ENCODE measurements at regions not wholly inside any gene's neighbourhood (a gene's known extent, or its start where the extent isn't known, plus 50 kb on each side); places are given as distances from the start of the nearest gene placed in this dataset.

- Histone ChIP-seq H3K4me1 (ENCODE audit: control insufficient read depth, insufficient read depth, low read length) (peaks cover 3% of the 10 kb centered on the region), H3K4me3 (ENCODE audit: low read depth, low read length) (no peak overlapping the region), H3K36me3 (ENCODE audit: control insufficient read depth, insufficient read depth, low read length) (no peaks in the 10 kb centered on the region), H3K27ac (ENCODE audit: low read depth, low read length) (no peak overlapping the region), H3K9me3 (ENCODE audit: control insufficient read depth, insufficient read depth, low read length) (no peaks in the 10 kb centered on the region), H3K27me3 (ENCODE audit: control insufficient read depth, insufficient read depth, low read length) (no peaks in the 10 kb centered on the region)
- WGBS (ENCODE audit: insufficient coverage) = 82% methylated on average over 6 of the region's 6 CpGs
- no peak for DNase-seq (ENCODE audit: low read depth in 4 of 6, low spot score in 6 of 6)
Measured at GRCh38 chr16:65278874-65279273, 157.0 kb upstream of the CDH11 start.

DNA sequence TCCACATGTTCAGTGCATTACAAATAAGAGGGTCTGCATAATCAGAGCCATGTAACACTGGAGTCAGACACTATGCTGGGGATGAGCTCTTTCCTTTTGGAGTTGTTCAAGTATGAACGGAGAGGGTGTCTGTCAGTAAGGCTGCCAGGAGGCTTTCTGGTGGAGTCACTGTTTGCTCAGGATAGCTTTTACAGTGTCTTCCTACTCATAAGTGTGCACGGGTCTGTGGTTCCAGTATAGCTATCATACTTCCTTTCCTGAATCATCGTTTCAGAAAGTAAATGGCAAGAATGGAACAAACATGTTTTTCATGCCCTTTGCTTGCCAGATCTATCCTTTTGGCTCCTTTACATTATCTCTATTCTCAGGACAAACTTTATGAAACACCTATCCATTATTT lies 152.7 kb upstream of the CDH11 start:
- Histone ChIP-seq H3K9me3 (ENCODE audit: control insufficient read depth, insufficient read depth, low read length) (no peaks in the 10 kb centered on the region), H3K27me3 (ENCODE audit: control insufficient read depth, insufficient read depth, low read length) (no peaks in the 10 kb centered on the region), H3K27ac (ENCODE audit: low read depth, low read length) (no peak overlapping the region), H3K4me1 (ENCODE audit: control insufficient read depth, insufficient read depth, low read length) (no peaks in the 10 kb centered on the region), H3K36me3 (ENCODE audit: control insufficient read depth, insufficient read depth, low read length) (no peaks in the 10 kb centered on the region), H3K4me3 (ENCODE audit: low read depth, low read length) (no peak overlapping the region)
- WGBS (ENCODE audit: insufficient coverage) = no CpG with 5 or more reads among the region's 3 CpGs
- DNase-seq (ENCODE audit: low read depth in 4 of 6, low spot score in 6 of 6) = no peak

DNA sequence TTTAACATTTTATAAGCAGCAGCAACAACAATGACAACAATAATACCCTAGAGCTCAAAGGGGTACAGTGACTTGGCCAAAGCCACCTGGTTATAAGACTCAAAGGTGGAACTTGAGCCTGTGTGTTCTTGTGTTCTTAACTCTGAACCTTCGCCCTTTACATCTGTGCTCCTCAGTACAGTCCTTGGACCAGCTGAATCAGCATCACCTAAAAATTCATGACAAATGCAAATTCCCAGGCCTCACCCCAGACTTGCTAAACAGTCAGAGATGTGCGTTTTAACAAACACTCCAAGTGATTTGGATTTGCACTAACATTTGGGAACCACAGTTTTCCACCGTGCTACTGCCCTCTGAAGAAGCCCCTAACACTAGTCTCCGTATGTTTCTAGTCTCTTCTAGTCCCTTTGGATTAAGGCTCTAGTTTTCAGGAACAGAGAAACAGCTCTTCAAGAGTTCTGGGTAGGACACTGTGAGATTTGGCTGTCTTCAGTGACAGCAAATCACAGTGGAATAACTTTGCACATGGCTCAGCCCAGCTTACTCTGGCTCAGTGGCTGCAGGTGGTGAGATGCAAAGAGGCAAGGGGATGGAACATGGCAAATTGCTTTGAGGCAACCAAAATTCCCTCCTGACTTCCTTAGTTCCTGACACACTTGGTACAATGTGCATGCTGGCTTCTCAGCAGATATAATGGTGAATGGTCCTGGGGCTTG lies 151.0 kb upstream of the CDH11 start:
- no peaks in the 10 kb centered on the region for H3K27me3 ChIP-seq (ENCODE audit: control insufficient read depth, insufficient read depth, low read length)
- H3K9me3 ChIP-seq (ENCODE audit: control insufficient read depth, insufficient read depth, low read length) = no peaks in the 10 kb centered on the region
- H3K27ac ChIP-seq (ENCODE audit: low read depth, low read length) = no peak overlapping the region
- no peaks in the 10 kb centered on the region for H3K4me1 ChIP-seq (ENCODE audit: control insufficient read depth, insufficient read depth, low read length)
- no peak overlapping the region for H3K4me3 ChIP-seq (ENCODE audit: low read depth, low read length)
- WGBS (ENCODE audit: insufficient coverage) = 96% methylated on average over 4 of the region's 4 CpGs
- no peak for DNase-seq (ENCODE audit: low read depth in 4 of 6, low spot score in 6 of 6)
- no peaks in the 10 kb centered on the region for H3K36me3 ChIP-seq (ENCODE audit: control insufficient read depth, insufficient read depth, low read length)

DNA sequence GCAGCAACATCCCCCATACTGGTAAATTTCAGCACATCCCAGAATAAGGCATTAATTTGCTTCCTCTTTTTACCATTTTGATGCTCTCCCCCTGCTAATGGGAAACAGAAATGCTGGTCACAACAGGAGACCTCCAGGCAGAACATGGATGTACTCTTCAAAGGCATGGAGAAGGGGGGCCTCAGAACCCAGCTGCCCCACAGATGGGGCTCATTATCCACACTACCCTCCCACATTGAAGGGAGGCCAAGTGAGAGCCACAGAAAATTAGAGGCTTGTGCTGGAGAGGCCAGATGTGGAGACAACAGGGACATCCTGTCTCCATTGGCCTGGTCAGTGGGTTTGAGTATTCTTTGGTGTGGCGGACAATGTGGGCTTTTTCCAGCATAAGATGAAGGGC lies 150.1 kb upstream of the CDH11 start:
- peak in 2 of 6 donors; percentile 21 for DNase-seq (ENCODE audit: low read depth in 4 of 6, low spot score in 6 of 6)
- WGBS (ENCODE audit: insufficient coverage) = 0% methylated on average over 1 of the region's 1 CpG

DNA sequence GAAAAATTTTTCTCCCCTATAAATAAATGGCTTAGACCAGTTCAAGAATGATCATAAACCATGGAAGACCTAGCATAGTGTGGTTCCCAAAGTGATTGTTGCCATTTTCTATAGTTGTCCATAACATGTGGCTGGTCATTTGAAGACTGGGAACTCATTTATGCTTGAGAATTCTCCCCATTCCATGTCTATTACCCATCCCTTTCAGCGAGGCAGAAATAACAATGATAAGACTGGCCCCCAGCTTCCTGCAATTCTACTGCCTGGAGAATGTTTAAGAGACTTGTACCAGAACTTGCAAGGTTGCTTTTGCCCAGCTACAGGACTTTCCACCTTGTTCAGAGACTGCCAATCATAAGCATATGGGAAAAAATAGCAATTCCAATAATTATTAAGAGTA lies 146.5 kb upstream of the CDH11 start:
- Histone ChIP-seq H3K27ac (ENCODE audit: low read depth, low read length) (no peak overlapping the region), H3K4me1 (ENCODE audit: control insufficient read depth, insufficient read depth, low read length) (no peaks in the 10 kb centered on the region), H3K27me3 (ENCODE audit: control insufficient read depth, insufficient read depth, low read length) (no peaks in the 10 kb centered on the region), H3K9me3 (ENCODE audit: control insufficient read depth, insufficient read depth, low read length) (no peaks in the 10 kb centered on the region), H3K4me3 (ENCODE audit: low read depth, low read length) (no peak overlapping the region), H3K36me3 (ENCODE audit: control insufficient read depth, insufficient read depth, low read length) (no peaks in the 10 kb centered on the region)
- no peak for DNase-seq (ENCODE audit: low read depth in 4 of 6, low spot score in 6 of 6)
- WGBS (ENCODE audit: insufficient coverage) = no CpG with 5 or more reads among the region's 1 CpG

More for the DNA sequence above, 150.1 kb upstream of the CDH11 start:
- Histone ChIP-seq H3K27ac (ENCODE audit: low read depth, low read length) (no peak overlapping the region), H3K9me3 (ENCODE audit: control insufficient read depth, insufficient read depth, low read length) (no peaks in the 10 kb centered on the region), H3K4me3 (ENCODE audit: low read depth, low read length) (no peak overlapping the region), H3K36me3 (ENCODE audit: control insufficient read depth, insufficient read depth, low read length) (no peaks in the 10 kb centered on the region), H3K27me3 (ENCODE audit: control insufficient read depth, insufficient read depth, low read length) (no peaks in the 10 kb centered on the region), H3K4me1 (ENCODE audit: control insufficient read depth, insufficient read depth, low read length) (no peaks in the 10 kb centered on the region)

- Histone ChIP-seq H3K27ac (ENCODE audit: low read depth, low read length) (no peak overlapping the region), H3K4me3 (ENCODE audit: low read depth, low read length) (no peak overlapping the region), H3K36me3 (ENCODE audit: control insufficient read depth, insufficient read depth, low read length) (no peaks in the 10 kb centered on the region), H3K4me1 (ENCODE audit: control insufficient read depth, insufficient read depth, low read length) (no peaks in the 10 kb centered on the region), H3K27me3 (ENCODE audit: control insufficient read depth, insufficient read depth, low read length) (no peaks in the 10 kb centered on the region), H3K9me3 (ENCODE audit: control insufficient read depth, insufficient read depth, low read length) (no peaks in the 10 kb centered on the region)
- DNase-seq (ENCODE audit: low read depth in 4 of 6, low spot score in 6 of 6) = no peak
- WGBS (ENCODE audit: insufficient coverage) = no CpG with 5 or more reads among the region's 1 CpG
Measured at GRCh38 chr16:65263896-65264295, 142.0 kb upstream of the CDH11 start.

DNA sequence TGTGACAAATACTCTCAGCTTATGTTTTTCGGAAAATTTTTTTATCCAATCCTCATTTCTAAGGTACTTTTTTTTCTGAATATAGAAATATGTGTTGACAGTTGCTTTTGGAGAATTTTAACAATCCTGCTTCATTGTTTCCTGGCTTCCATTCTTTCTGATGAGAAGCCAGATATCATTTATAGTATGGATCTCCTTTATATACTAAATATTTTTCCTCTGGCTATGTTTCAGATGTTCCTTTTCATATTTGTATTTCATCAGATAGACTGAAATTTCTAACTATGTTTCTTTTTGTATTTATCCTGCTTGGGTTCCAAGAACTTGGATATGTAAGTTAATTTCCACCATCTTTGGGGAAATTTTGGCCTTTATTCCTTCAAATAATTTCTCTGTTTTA lies 138.9 kb upstream of the CDH11 start:
- Histone ChIP-seq H3K27ac (ENCODE audit: low read depth, low read length) (no peak overlapping the region), H3K9me3 (ENCODE audit: control insufficient read depth, insufficient read depth, low read length) (no peaks in the 10 kb centered on the region), H3K4me1 (ENCODE audit: control insufficient read depth, insufficient read depth, low read length) (no peaks in the 10 kb centered on the region), H3K4me3 (ENCODE audit: low read depth, low read length) (no peak overlapping the region), H3K36me3 (ENCODE audit: control insufficient read depth, insufficient read depth, low read length) (no peaks in the 10 kb centered on the region), H3K27me3 (ENCODE audit: control insufficient read depth, insufficient read depth, low read length) (no peaks in the 10 kb centered on the region)
- WGBS (ENCODE audit: insufficient coverage) = no CpG with 5 or more reads among the region's 1 CpG
- DNase-seq (ENCODE audit: low read depth in 4 of 6, low spot score in 6 of 6) = no peak

DNA sequence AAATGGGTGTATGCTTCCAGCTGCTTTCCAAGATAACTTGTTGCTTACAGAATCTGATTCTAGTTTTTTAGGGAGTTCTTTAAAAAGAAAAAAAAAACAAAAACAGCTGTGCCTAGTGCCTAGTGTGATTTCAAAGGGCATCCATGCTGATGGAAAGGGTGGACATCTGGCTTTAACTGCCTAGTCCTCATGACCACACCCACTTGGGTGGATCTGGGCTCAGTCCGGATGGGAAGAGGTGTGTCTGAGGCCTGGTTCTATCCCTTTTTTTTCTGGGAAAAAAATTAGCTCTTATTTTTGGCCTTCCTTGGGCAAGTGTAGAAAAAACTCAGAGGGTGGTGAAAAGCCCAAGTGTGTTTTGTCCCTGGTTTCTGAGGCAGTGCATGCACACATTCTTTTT lies 132.3 kb upstream of the CDH11 start:
- DNase-seq (ENCODE audit: low read depth in 4 of 6, low spot score in 6 of 6) = no peak
- no peaks in the 10 kb centered on the region for H3K9me3 ChIP-seq (ENCODE audit: control insufficient read depth, insufficient read depth, low read length)
- no peak overlapping the region for H3K27ac ChIP-seq (ENCODE audit: low read depth, low read length)
- H3K27me3 ChIP-seq (ENCODE audit: control insufficient read depth, insufficient read depth, low read length) = no peaks in the 10 kb centered on the region
- no CpG with 5 or more reads among the region's 1 CpG for WGBS (ENCODE audit: insufficient coverage)
- H3K4me1 ChIP-seq (ENCODE audit: control insufficient read depth, insufficient read depth, low read length) = no peaks in the 10 kb centered on the region
- no peak overlapping the region for H3K4me3 ChIP-seq (ENCODE audit: low read depth, low read length)
- no peaks in the 10 kb centered on the region for H3K36me3 ChIP-seq (ENCODE audit: control insufficient read depth, insufficient read depth, low read length)

- peak in 1 of 6 donors; percentile 54 for DNase-seq (ENCODE audit: low read depth in 4 of 6, low spot score in 6 of 6)
- Histone ChIP-seq H3K27me3 (ENCODE audit: control insufficient read depth, insufficient read depth, low read length) (no peaks in the 10 kb centered on the region), H3K9me3 (ENCODE audit: control insufficient read depth, insufficient read depth, low read length) (no peaks in the 10 kb centered on the region), H3K4me1 (ENCODE audit: control insufficient read depth, insufficient read depth, low read length) (no peaks in the 10 kb centered on the region), H3K27ac (ENCODE audit: low read depth, low read length) (peak overlapping the region; percentile 16), H3K36me3 (ENCODE audit: control insufficient read depth, insufficient read depth, low read length) (no peaks in the 10 kb centered on the region), H3K4me3 (ENCODE audit: low read depth, low read length) (no peak overlapping the region)
- 64% methylated on average over 6 of the region's 8 CpGs for WGBS (ENCODE audit: insufficient coverage)
Measured at GRCh38 chr16:65249768-65250167, 127.9 kb upstream of the CDH11 start.

- no peaks in the 10 kb centered on the region for H3K9me3 ChIP-seq (ENCODE audit: control insufficient read depth, insufficient read depth, low read length)
- no peaks in the 10 kb centered on the region for H3K4me1 ChIP-seq (ENCODE audit: control insufficient read depth, insufficient read depth, low read length)
- no peak overlapping the region for H3K27ac ChIP-seq (ENCODE audit: low read depth, low read length)
- WGBS (ENCODE audit: insufficient coverage) = no CpG with 5 or more reads among the region's 2 CpGs
- H3K27me3 ChIP-seq (ENCODE audit: control insufficient read depth, insufficient read depth, low read length) = no peaks in the 10 kb centered on the region
- no peak for DNase-seq (ENCODE audit: low read depth in 4 of 6, low spot score in 6 of 6)
- no peaks in the 10 kb centered on the region for H3K36me3 ChIP-seq (ENCODE audit: control insufficient read depth, insufficient read depth, low read length)
- no peak overlapping the region for H3K4me3 ChIP-seq (ENCODE audit: low read depth, low read length)
Measured at GRCh38 chr16:65244787-65245186, 122.9 kb upstream of the CDH11 start.
